ENCODE measurements at regions not wholly inside any gene's neighbourhood (a gene's known extent, or its start where the extent isn't known, plus 50 kb on each side); places are given as distances from the start of the nearest gene placed in this dataset.

DNA sequence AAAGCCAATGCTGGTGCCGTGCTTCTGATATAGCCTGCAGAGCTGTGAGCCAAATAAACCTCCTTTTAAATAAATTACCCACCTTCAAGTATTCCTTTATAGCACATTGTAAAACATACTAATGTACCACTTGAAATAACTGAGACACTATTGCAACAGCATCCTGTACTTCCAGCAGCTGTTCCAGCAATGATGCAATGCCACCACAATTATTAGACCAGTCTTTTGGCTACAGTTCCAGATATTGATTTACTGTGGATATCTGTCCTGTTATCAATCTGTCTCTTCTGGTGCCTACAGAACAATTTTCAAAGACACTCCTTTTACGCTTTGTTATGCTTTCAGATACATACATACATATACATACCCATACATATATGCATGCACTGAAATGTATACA, 567.9 kb downstream of the TAF11L14 start:
- TF ChIP-seq CTCF (IDR thresholded peaks at IDR 0.05; ENCODE audit: borderline replicate concordance, extremely low read depth, low read length, poor library complexity, severe bottlenecking) (no peak), EZH2 (IDR thresholded peaks at IDR 0.05; ENCODE audit: borderline replicate concordance, low read depth, low read length, severe bottlenecking) (no peak)
- no peak overlapping the region for H3K9ac ChIP-seq (ENCODE audit: low read depth, low read length)
- no peaks in the 10 kb centered on the region for H3K4me1 ChIP-seq (ENCODE audit: insufficient read depth, low read length)
- H3K27me3 ChIP-seq (ENCODE audit: insufficient read depth, low read length, poor library complexity) = no peaks in the 10 kb centered on the region
- no peaks in the 10 kb centered on the region for H4K20me1 ChIP-seq (ENCODE audit: insufficient read depth, low read length)
- no peak overlapping the region for H3K27ac ChIP-seq (ENCODE audit: low read length)
- no peaks in the 10 kb centered on the region for H3K79me2 ChIP-seq (ENCODE audit: insufficient read depth, low read length)
- no peak overlapping the region for H3K4me3 ChIP-seq (ENCODE audit: low read depth in 1 of 2, low read length in 2 of 2)
- H3K4me2 ChIP-seq (ENCODE audit: insufficient read depth, low read length) = no peak overlapping the region
- ATAC-seq (ENCODE audit: insufficient read depth, low read depth) = no peak
- no peaks in the 10 kb centered on the region for H3K36me3 ChIP-seq (ENCODE audit: insufficient read depth, low read length)
- no peak for DNase-seq
- H2AFZ ChIP-seq (ENCODE audit: low read depth, low read length) = no peak overlapping the region
- H3K9me3 ChIP-seq (ENCODE audit: insufficient read depth, low read length, severe bottlenecking) = peaks cover 10% of the 10 kb centered on the region

DNA sequence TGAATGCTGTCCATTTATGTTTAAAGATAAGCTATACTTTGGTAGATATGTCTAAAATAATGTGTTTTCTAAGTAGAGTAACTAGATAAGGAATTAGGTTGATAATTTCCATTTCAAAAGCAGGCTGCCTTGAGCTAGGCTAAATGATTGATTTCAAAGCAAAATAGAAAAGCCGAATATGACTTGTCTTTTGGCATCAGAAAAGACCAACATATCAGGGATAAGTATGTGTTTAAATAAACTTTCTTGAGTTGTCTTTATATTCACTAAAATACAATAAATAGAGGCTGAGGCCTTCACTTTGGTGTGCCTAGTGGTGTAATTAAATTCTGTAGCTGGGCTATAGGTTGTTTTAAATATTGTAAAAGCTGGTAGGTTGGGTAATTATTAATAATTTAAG, 569.0 kb downstream of the TAF11L14 start:
- Histone ChIP-seq H3K4me1 (ENCODE audit: insufficient read depth, low read length) (no peaks in the 10 kb centered on the region), H3K4me2 (ENCODE audit: insufficient read depth, low read length) (no peak overlapping the region), H3K36me3 (ENCODE audit: insufficient read depth, low read length) (no peaks in the 10 kb centered on the region), H3K27ac (ENCODE audit: low read length) (no peak overlapping the region), H3K4me3 (ENCODE audit: low read depth in 1 of 2, low read length in 2 of 2) (no peak overlapping the region), H3K9me3 (ENCODE audit: insufficient read depth, low read length, severe bottlenecking) (peaks cover 3% of the 10 kb centered on the region), H3K79me2 (ENCODE audit: insufficient read depth, low read length) (no peaks in the 10 kb centered on the region), H2AFZ (ENCODE audit: low read depth, low read length) (no peak overlapping the region), H3K9ac (ENCODE audit: low read depth, low read length) (no peak overlapping the region), H4K20me1 (ENCODE audit: insufficient read depth, low read length) (no peaks in the 10 kb centered on the region), H3K27me3 (ENCODE audit: insufficient read depth, low read length, poor library complexity) (no peaks in the 10 kb centered on the region)
- DNase-seq (no peak), ATAC-seq (ENCODE audit: insufficient read depth, low read depth) (no peak)
- no peak for TF ChIP-seq CTCF (IDR thresholded peaks at IDR 0.05; ENCODE audit: borderline replicate concordance, extremely low read depth, low read length, poor library complexity, severe bottlenecking)
- no peak for TF ChIP-seq EZH2 (IDR thresholded peaks at IDR 0.05; ENCODE audit: borderline replicate concordance, low read depth, low read length, severe bottlenecking)

DNA sequence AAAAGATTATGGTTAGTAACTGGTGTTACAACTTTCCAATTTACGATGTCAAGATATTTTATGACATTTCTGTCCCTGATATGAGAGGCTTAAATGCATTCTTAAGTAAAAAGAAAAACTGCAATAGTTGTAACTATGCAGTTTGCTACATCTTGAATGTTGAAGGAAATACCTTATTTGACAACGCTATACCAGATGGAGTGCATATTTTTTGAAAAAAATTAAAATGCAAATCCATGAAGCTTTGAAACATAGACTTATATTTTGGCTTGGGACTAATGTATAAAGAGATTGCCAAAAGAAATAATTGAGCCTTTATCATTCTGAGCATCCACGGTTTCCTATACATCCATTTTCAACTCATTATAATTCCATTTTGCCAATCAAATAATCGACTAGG, 579.4 kb downstream of the TAF11L14 start:
- H3K4me2 ChIP-seq (ENCODE audit: insufficient read depth, low read length) = no peak overlapping the region
- DNase-seq = no peak
- H3K36me3 ChIP-seq (ENCODE audit: insufficient read depth, low read length) = no peaks in the 10 kb centered on the region
- H3K4me3 ChIP-seq (ENCODE audit: low read depth in 1 of 2, low read length in 2 of 2) = no peak overlapping the region
- no peak for ATAC-seq (ENCODE audit: insufficient read depth, low read depth)
- H3K9me3 ChIP-seq (ENCODE audit: insufficient read depth, low read length, severe bottlenecking) = peaks cover 2% of the 10 kb centered on the region
- H3K27me3 ChIP-seq (ENCODE audit: insufficient read depth, low read length, poor library complexity) = no peaks in the 10 kb centered on the region
- H2AFZ ChIP-seq (ENCODE audit: low read depth, low read length) = no peak overlapping the region
- no peak overlapping the region for H3K27ac ChIP-seq (ENCODE audit: low read length)
- H3K9ac ChIP-seq (ENCODE audit: low read depth, low read length) = no peak overlapping the region
- no peaks in the 10 kb centered on the region for H3K4me1 ChIP-seq (ENCODE audit: insufficient read depth, low read length)
- no peaks in the 10 kb centered on the region for H4K20me1 ChIP-seq (ENCODE audit: insufficient read depth, low read length)
- no peak for TF ChIP-seq EZH2 (IDR thresholded peaks at IDR 0.05; ENCODE audit: borderline replicate concordance, low read depth, low read length, severe bottlenecking)
- no peak for TF ChIP-seq CTCF (IDR thresholded peaks at IDR 0.05; ENCODE audit: borderline replicate concordance, extremely low read depth, low read length, poor library complexity, severe bottlenecking)
- H3K79me2 ChIP-seq (ENCODE audit: insufficient read depth, low read length) = no peaks in the 10 kb centered on the region

- ATAC-seq (ENCODE audit: insufficient read depth, low read depth) = no peak
- H3K9me3 ChIP-seq (ENCODE audit: insufficient read depth, low read length, severe bottlenecking) = peaks cover 2% of the 10 kb centered on the region
- no peak overlapping the region for H3K27ac ChIP-seq (ENCODE audit: low read length)
- no peaks in the 10 kb centered on the region for H3K27me3 ChIP-seq (ENCODE audit: insufficient read depth, low read length, poor library complexity)
- DNase-seq = no peak
- no peaks in the 10 kb centered on the region for H3K36me3 ChIP-seq (ENCODE audit: insufficient read depth, low read length)
- no peak overlapping the region for H3K4me3 ChIP-seq (ENCODE audit: low read depth in 1 of 2, low read length in 2 of 2)
- H4K20me1 ChIP-seq (ENCODE audit: insufficient read depth, low read length) = no peaks in the 10 kb centered on the region
- no peak overlapping the region for H3K9ac ChIP-seq (ENCODE audit: low read depth, low read length)
- H3K4me2 ChIP-seq (ENCODE audit: insufficient read depth, low read length) = no peak overlapping the region
- no peaks in the 10 kb centered on the region for H3K79me2 ChIP-seq (ENCODE audit: insufficient read depth, low read length)
- no peak for TF ChIP-seq CTCF (IDR thresholded peaks at IDR 0.05; ENCODE audit: borderline replicate concordance, extremely low read depth, low read length, poor library complexity, severe bottlenecking)
- TF ChIP-seq EZH2 (IDR thresholded peaks at IDR 0.05; ENCODE audit: borderline replicate concordance, low read depth, low read length, severe bottlenecking) = no peak
- H3K4me1 ChIP-seq (ENCODE audit: insufficient read depth, low read length) = no peaks in the 10 kb centered on the region
- no peak overlapping the region for H2AFZ ChIP-seq (ENCODE audit: low read depth, low read length)
Measured at GRCh38 chr5:18216016-18216415, 581.8 kb downstream of the TAF11L14 start.

Measured in DND-41 (cell line).